ENCODE measurements at regions not wholly inside any gene's neighbourhood (a gene's known extent, or its start where the extent isn't known, plus 50 kb on each side); places are given as distances from the start of the nearest gene placed in this dataset.
A peak's percentile ranks its signal among the peaks of the same experiment; 100 is the strongest.

- no peak for DNase-seq
Observed at GRCh38 chr15:61621865-61622264, 392.8 kb upstream of the RORA start.

- DNase-seq = peak; percentile 81
Observed at GRCh38 chr15:61621146-61621545, 392.0 kb upstream of the RORA start.

GRCh38 chr15:61620151-61620550, 391.0 kb upstream of the RORA start:
- DNase-seq = no peak

- DNase-seq = no peak
Observed at GRCh38 chr15:61613729-61614128, 384.6 kb upstream of the RORA start.

GRCh38 chr15:61613138-61613537, 384.0 kb upstream of the RORA start:
- DNase-seq = no peak

- no peak for DNase-seq
Observed at GRCh38 chr15:61612111-61612510, 383.0 kb upstream of the RORA start.

DNA sequence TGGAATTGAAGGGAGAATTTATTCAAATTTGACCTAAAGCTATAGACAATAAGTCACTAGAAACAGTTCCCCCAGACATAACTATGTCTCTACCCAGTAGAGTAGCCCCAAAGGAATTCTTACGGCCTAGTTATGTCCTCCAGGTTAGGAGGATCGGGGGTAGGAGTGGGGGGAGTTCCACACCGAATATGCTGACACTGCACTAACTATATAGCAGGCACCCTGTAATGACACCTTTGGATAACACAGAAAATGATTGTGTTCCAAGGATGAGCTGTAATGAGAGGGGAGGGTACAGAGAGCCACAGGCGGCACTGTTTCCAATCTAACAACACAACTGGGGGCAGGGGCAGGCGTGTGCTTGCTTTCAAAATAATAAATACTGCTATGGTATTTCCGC, 376.2 kb upstream of the RORA start:
- no peak for DNase-seq

DNA sequence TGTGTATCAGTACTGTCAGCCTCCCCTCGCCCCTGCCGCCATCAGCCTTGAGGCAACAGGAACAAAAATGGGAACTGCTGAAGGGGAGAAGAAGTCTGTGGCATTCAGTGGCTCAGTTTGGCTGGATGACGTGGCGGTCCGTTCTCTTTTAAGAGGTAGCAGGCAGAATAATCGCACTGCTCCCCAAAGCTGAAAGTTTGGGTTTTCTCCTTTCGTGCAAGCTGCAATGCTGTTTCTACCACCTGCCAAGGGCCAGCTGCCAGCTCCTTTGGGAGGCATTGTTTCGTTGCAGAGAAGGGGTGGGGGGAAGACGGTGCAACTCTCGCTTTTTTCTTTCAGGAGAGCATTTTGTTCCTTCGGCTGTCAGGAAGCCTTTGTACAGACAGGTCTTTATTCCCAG, 369.6 kb upstream of the RORA start:
- no peak for DNase-seq

- DNase-seq = no peak
Observed at GRCh38 chr15:61584410-61584809, 355.3 kb upstream of the RORA start.

- no peak for DNase-seq
Observed at GRCh38 chr15:61582092-61582491, 353.0 kb upstream of the RORA start.

DNA sequence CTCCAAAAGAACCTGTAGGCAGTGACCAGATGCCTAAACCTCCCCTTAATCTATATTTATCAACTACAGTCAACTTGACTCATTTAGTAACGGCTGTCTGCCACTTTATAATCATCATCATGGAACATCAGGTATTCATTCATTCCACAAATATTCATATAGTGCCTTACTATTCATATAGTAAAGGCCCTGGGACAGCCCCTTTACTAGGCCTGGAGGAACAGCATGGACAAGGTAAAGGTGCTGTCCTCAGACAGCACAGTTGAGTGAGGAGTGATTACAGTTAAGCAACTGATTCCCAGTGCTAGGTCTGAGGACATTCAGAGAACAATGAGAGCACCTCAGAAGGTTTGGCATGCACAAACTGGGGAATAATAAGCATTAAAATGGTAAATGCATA, 346.5 kb upstream of the RORA start:
- DNase-seq = no peak

GRCh38 chr15:61571026-61571425, 341.9 kb upstream of the RORA start:
- no peak for DNase-seq

GRCh38 chr15:61564785-61565184, 335.7 kb upstream of the RORA start:
- DNase-seq = no peak

DNA sequence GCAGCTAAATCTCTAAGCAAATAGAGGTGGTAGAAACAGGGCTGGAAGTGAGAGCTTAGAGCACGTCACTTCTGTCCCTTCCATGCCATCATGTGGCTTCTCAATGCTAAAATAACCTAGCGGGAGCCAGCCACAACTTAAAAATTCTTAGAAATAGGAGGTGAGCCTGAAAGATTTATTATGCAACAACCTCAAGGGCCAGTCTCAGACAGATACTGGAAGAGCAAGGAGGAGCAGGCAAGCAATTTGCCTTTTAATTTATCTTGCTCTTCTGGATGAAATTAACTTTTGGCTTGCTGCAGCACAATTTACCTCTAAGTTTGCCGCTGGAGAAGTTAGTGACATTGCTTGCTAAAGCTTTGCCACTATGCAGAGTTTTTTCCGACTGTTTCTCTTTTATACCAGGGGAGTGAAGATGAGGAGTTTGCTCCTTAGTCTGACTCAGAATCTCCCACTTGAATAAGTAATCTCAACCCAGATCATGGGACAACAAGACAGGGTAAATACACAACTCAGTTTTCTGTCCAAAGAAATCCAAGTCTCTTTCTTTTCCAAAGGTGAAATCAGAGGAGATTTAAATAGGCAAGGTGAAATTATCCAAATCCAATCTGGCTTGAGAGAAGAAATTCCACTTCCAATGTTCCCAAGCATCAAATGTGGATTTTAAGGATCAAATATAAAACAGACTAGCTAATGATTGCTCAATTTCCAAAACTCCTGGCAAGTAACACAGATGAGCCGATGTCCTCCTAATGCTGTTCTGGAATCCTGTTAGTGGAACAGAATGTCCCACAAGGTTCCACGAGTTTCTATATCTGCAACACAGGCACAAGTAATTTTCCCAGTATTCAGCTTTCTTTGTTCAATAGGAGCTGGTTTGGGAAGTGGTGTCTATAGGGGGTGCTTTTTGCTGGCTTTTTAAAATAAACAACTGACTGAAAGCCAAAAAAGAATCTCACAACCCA, 329.4 kb upstream of the RORA start:
- DNase-seq = no peak

DNA sequence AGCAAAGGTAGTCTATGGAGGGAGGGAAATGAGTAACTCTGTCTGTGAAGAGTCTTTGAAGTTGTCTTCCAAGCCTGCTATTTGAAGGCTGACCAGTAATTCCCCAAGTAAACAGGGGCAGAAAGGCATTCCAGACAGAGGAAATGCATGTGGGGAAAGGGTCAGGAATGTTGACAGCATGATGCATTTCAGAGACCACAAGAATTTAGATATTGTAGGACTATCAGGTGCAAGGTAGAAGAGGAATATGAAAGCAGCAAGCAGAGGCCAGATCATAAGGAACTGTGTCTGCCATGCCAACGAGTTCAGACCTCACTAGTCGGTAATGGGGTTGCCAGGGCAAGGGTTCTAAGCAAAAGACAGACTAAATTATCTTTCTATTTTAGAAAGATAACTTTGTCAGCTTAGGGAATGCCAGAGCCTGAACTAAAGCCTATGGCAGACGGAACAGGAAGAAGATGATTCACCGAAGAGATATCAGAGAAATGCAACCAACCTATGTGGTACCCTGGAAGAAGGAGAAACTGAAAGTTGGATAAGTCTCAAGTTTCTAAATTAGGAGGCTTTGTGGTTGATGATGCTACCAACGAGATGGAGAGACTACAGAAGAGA, 327.0 kb upstream of the RORA start:
- no peak for DNase-seq

GRCh38 chr15:61549727-61550126, 320.6 kb upstream of the RORA start:
- no peak for DNase-seq

GRCh38 chr15:61545763-61546162, 316.7 kb upstream of the RORA start:
- DNase-seq = no peak

GRCh38 chr15:61541516-61541915, 312.4 kb upstream of the RORA start:
- DNase-seq = no peak

- no peak for DNase-seq
Observed at GRCh38 chr15:61537337-61537736, 308.2 kb upstream of the RORA start.

DNA sequence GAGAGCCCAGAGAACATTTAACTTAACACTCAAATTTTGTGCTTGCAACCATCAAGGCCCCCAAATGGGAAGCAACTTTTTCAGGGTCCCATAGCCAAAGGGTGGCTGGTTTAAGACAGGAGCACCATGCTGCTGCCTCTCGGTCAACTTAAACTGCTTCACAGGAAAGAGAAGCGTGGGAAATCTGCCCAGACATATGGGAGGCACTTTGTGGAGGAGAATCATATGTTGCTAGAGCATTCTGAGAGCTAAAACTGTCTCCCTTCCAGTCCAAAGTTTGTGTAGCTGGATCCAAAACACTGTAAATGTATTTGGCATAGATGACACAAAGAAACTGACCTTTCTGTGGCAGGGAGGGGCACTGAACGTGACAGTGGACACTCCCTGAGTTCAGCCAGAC, 305.9 kb upstream of the RORA start:
- no peak for DNase-seq

- no peak for DNase-seq
Observed at GRCh38 chr15:61530769-61531168, 301.7 kb upstream of the RORA start.

- no peak for DNase-seq
Observed at GRCh38 chr15:61528581-61528910, 299.4 kb upstream of the RORA start.

DNA sequence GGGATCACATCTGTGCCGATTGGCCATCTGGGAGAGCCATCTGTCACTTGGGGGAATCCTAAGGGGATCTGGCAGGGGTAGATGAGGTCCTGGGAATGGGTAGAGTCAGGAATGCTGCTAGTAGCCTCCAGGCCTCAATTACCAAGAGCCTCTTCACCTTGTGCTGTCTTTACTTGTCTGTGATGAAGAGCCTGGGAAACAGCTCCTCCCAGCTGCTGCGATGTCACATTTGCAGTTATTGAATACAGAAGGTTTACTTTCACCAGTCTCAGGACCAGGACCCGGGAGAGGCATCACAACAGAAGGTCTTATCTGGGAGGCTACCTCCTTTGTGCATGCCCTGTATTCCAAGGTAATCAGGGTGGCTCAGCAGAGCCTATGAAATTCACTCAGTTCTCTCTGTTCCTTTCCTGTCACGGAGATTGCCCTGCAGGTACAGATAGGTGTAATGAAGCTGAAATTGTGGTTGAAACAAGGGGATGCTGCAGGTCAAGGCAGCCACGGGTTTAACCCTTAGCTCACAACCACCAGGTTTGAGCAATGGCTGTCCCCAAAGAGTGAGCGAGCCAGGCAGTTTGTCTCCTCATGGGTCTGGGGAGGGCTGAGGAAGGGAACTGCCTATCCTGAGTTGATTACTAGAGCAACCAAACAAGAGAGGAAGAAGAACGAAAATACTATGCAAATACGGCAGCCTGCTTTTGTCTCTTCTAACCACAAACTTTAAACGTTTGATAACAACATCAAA, 298.9 kb upstream of the RORA start:
- no peak for DNase-seq

DNA sequence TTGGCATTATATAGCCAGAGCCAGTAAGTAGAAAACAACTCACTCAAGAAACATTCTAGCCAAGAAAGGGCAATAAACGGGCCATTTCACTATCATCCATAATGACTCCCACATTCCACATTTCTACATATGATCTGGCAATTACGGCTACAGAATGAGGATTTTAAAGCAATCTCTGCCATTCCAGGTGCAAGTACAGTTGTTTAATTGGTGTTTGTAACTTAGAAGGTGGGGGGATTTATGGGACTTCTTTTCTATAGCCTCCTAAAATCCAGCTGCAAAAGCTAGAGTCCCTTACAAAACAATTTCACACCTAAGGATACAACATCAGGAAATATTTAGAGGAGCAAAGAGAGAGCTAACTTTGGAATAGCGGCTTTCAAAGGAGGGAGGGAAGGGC, 295.4 kb upstream of the RORA start:
- no peak for DNase-seq
